WTC11 (cell line): ENCODE measurements at regions not wholly inside any gene's neighbourhood (a gene's known extent, or its start where the extent isn't known, plus 50 kb on each side); places are given as distances from the start of the nearest gene placed in this dataset.

Experiments
- ATAC-seq: fragments of 200-7000 bp; cut with Tn5 transposase; 2 replicates; pipeline ENCODE4 v1.10.0; 2021; ENCODE audit warnings: mild to moderate bottlenecking, moderate library complexity
- CTCF ChIA-PET: fragments of 300-600 bp; sonication (Branson Sonifier 250); formaldehyde crosslinking; loops from one replicate; lab custom pipeline; 2021; ENCODE audit warnings: antibody characterized with exemption; lab: Charles Lee
- POLR2A ChIA-PET: fragments of 350-600 bp; sonication (Branson Sonifier 250); formaldehyde crosslinking; loops from one replicate; lab custom pipeline; 2021; ENCODE audit warnings: antibody characterized with exemption; lab: Charles Lee
- DNase-seq: peaks from one replicate; pipeline ENCODE4 v3.0.0; 2021; ENCODE audit warnings: low spot score
- H3K27ac Mint-ChIP-seq: 2 replicates; pipeline ENCODE4 v1.8.0; 2021; ENCODE audit warnings: mixed read lengths
- H3K27me3 Mint-ChIP-seq: 2 replicates; pipeline ENCODE4 v1.8.0; 2021; ENCODE audit warnings: low read depth, mild to moderate bottlenecking, moderate library complexity, mixed read lengths
- H3K36me3 Mint-ChIP-seq: 2 replicates; pipeline ENCODE4 v1.8.0; 2021; ENCODE audit warnings: mixed read lengths
- H3K4me1 Mint-ChIP-seq: 2 replicates; pipeline ENCODE4 v1.8.0; 2022; ENCODE audit warnings: mixed read lengths
- H3K4me3 Mint-ChIP-seq: 2 replicates; pipeline ENCODE4 v1.8.0; 2021; ENCODE audit warnings: mild to moderate bottlenecking, moderate library complexity, mixed read lengths
- H3K9me3 Mint-ChIP-seq: 2 replicates; pipeline ENCODE4 v1.8.0; 2021; ENCODE audit warnings: mixed read lengths
- ARID4B ChIP-seq: sonication (generic); formaldehyde crosslinking; IDR thresholded peaks from 2 replicates; pipeline ENCODE4 v1.8.0; 2023; ENCODE audit warnings: missing genetic modification reagents, mild to moderate bottlenecking, borderline replicate concordance
- CBFB ChIP-seq: sonication (generic); formaldehyde crosslinking; IDR thresholded peaks from 2 replicates; pipeline ENCODE4 v1.8.1; 2022; ENCODE audit warnings: mild to moderate bottlenecking, low read depth, missing genetic modification reagents
- CTCF ChIP-seq: fragments of 200-600 bp; IDR thresholded peaks from 2 replicates; pipeline ENCODE4 v1.8.0; 2022; ENCODE audit warnings: antibody characterized with exemption
- E2F1 ChIP-seq: sonication (generic); formaldehyde crosslinking; IDR thresholded peaks from 2 replicates; pipeline ENCODE4 v1.8.0; 2022; ENCODE audit warnings: mild to moderate bottlenecking, missing genetic modification reagents
- E2F5 ChIP-seq: sonication (generic); formaldehyde crosslinking; IDR thresholded peaks from 2 replicates; pipeline ENCODE4 v1.8.1; 2022; ENCODE audit warnings: mild to moderate bottlenecking, moderate library complexity, missing genetic modification reagents
- GABPB1 ChIP-seq: sonication (generic); formaldehyde crosslinking; IDR thresholded peaks from 2 replicates; pipeline ENCODE4 v1.8.1; 2023; ENCODE audit warnings: mild to moderate bottlenecking, missing genetic modification reagents
- GTF2I ChIP-seq: fragments of 250-450 bp; sonication (Bioruptor Pico); conservative IDR thresholded peaks from 2 replicates; pipeline ENCODE4 v1.4.0; 2021; ENCODE audit warnings: mild to moderate bottlenecking
- JAZF1 ChIP-seq: fragments of 250-450 bp; sonication (Bioruptor Pico); IDR thresholded peaks from 2 replicates; pipeline ENCODE4 v1.9.0; 2021; ENCODE audit warnings: moderate library complexity, mild to moderate bottlenecking, inconsistent platforms
- NR1H2 ChIP-seq: sonication (generic); formaldehyde crosslinking; IDR thresholded peaks from 2 replicates; pipeline ENCODE4 v1.9.0; 2021; ENCODE audit warnings: mild to moderate bottlenecking, moderate library complexity, missing genetic modification reagents
- OVOL2 ChIP-seq: fragments of 250-450 bp; sonication (Bioruptor Pico); IDR thresholded peaks from 2 replicates; pipeline ENCODE4 v1.9.0; 2021; ENCODE audit warnings: mild to moderate bottlenecking, borderline replicate concordance
- TEAD4 ChIP-seq: sonication (generic); formaldehyde crosslinking; IDR thresholded peaks from 2 replicates; pipeline ENCODE4 v1.8.0; 2022; ENCODE audit warnings: mild to moderate bottlenecking, missing genetic modification reagents
- ZBTB43 ChIP-seq: sonication (generic); formaldehyde crosslinking; IDR thresholded peaks from 2 replicates; pipeline ENCODE4 v1.8.1; 2023; ENCODE audit warnings: mild to moderate bottlenecking, missing genetic modification reagents
- ZNF121 ChIP-seq: sonication (generic); formaldehyde crosslinking; IDR thresholded peaks from 2 replicates; pipeline ENCODE4 v1.8.0; 2023; ENCODE audit warnings: missing genetic modification reagents
- ZNF425 ChIP-seq: fragments of 250-450 bp; sonication (Bioruptor Pico); conservative IDR thresholded peaks from 2 replicates; pipeline ENCODE4 v1.9.0; 2021; ENCODE audit warnings: mild to moderate bottlenecking
- ZNF532 ChIP-seq: fragments of 250-450 bp; sonication (Bioruptor Pico); IDR thresholded peaks from 2 replicates; pipeline ENCODE4 v1.9.0; 2021; ENCODE audit warnings: mild to moderate bottlenecking, borderline replicate concordance
- ZNF671 ChIP-seq: fragments of 250-450 bp; sonication (Bioruptor Pico); IDR thresholded peaks from 2 replicates; pipeline ENCODE4 v1.8.0; 2021; ENCODE audit warnings: mild to moderate bottlenecking

- Mint-ChIP-seq H3K4me1 (peaks cover 35% of the 10 kb centered on the region), H3K27me3 (no peaks in the 10 kb centered on the region), H3K27ac (no peak overlapping the region), H3K36me3 (no peaks in the 10 kb centered on the region), H3K4me3 (no peak overlapping the region), H3K9me3 (no peaks in the 10 kb centered on the region)
- TF ChIP-seq OVOL2 (no peak), GTF2I (CRISPR knock-in tag) (no peak), E2F5 (no peak), NR1H2 (CRISPR knock-in tag) (no peak), ZBTB43 (CRISPR knock-in tag) (no peak), ARID4B (CRISPR knock-in tag) (no peak), ZNF532 (no peak), ZNF121 (no peak)
- CTCF ChIA-PET, result no interaction called here
- no peak for DNase-seq
- POLR2A ChIA-PET, result no interaction called here
- no peak for ATAC-seq
These were observed 424.0 kb upstream of the IRX4 start for GRCh38 chr5:2306711-2307110.

GRCh38 chr5:2303431-2304100, 420.8 kb upstream of the IRX4 start:
- CTCF ChIA-PET, result interaction anchor here (0.7 to 0.9 kb wide), 2 partner anchors 44 to 235 kb away, joined by 3 read pairs; no protein-coding TSS in a partner anchor
- Mint-ChIP-seq H3K9me3 (no peaks in the 10 kb centered on the region), H3K4me3 (no peak overlapping the region), H3K36me3 (no peaks in the 10 kb centered on the region), H3K27me3 (no peaks in the 10 kb centered on the region), H3K27ac (no peak overlapping the region), H3K4me1 (peaks cover 44% of the 10 kb centered on the region)
- DNase-seq (no peak), ATAC-seq (no peak)
- POLR2A ChIA-PET, result no interaction called here
- TF ChIP-seq JAZF1 (CRISPR knock-in tag) (no peak), CBFB (CRISPR knock-in tag) (no peak), TEAD4 (CRISPR knock-in tag) (no peak), CTCF (no peak), GABPB1 (CRISPR knock-in tag) (no peak), ZNF671 (CRISPR knock-in tag) (no peak), E2F1 (CRISPR knock-in tag) (no peak), ZNF425 (CRISPR knock-in tag) (no peak)
